ENCODE measurements at regions not wholly inside any gene's neighbourhood (a gene's known extent, or its start where the extent isn't known, plus 50 kb on each side); places are given as distances from the start of the nearest gene placed in this dataset.
"Not testable (repeated sequence)": the region's sequence is repeated elsewhere in the genome, so short reads cannot be mapped to it uniquely, and the experiment has no call there.

DNA sequence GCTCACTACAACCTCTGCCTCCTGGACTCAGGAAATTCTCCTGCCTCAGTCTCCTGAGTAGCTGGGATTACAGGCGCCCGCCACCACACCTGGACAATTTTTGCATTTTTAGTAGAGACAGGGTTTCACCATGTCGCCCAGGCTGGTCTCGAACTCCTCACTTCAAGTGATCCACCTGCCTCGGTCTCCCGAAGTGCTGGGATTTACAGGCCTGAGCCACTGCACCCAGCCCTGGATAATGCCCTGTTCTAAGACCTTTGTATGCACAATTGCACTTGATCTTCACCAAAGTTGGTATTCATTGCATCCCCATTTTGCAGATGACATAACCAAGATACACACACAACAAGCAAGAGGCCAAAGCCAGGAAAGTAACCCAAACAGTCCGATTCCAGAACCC is 97.7 kb upstream of the CARD11 start:
- Histone ChIP-seq H3K9me3 (no peaks in the 10 kb centered on the region), H3K4me1 (peaks cover 0 to 9% (median 3%) of the 10 kb centered on the region in 4 donors), H3K36me3 (no peaks in the 10 kb centered on the region), H3K27me3 (peaks cover 0 to 17% (median 0%) of the 10 kb centered on the region in 3 donors), H3K27ac (no peak overlapping the region), H3K4me3 (no peak overlapping the region)
- WGBS, 2 donors: 79 to 93% methylated on average over 7 of the region's 7 CpGs
- no peak for DNase-seq
- no peak for TF ChIP-seq POLR2AphosphoS5 (IDR thresholded peaks at IDR 0.05)
- no peak for TF ChIP-seq EP300 (IDR thresholded peaks at IDR 0.05)
- no peak for TF ChIP-seq POLR2A (IDR thresholded peaks at IDR 0.05)
- no peak for TF ChIP-seq CTCF (IDR thresholded peaks at IDR 0.05)
- intact Hi-C loops (cut with DNase I): no loop called here

DNA sequence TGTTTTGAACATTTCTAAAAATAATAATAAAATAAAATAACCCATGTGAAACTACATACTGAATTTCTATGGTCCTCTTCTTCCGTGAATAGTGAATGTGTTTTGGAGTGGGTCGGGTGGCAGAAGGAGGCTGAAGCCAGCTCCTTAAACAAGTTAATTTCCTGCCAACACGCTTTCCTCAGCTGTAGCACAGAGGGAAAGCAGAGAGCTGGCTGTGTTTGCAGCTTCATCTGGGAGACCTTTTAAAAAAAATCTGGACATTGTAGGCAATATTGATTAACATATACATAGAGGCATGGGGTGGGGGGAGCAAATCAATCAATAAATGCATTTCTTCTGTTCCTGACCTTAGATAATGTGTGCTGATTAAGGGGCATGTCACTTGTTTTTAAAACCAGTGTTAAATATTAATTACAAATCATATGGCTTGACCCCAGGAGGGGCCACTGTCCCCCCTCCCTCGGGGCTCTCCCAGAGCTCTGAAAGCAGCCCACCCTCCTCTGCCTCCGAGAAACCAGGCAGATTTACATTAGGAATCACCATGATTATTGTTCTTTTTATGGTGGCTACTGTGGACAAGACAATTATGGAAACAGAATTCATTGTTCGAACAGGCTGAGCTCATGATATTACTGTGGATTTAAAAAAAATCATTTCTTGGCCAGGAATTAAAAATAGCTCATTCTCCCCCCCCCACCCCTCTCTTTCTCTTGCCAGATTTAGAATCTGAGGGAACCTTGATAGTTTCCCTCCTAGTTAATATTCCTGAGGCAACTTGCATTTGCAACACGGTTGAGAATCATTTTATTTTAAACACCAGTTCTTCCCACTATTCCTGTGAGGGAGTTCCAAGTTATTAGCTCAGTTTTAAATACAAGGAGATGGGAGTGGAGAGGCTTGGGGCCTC is 100.5 kb upstream of the CARD11 start:
- 33 to 58% methylated on average over 7 of the region's 7 CpGs for WGBS, 2 donors
- intact Hi-C loops (cut with DNase I): no loop called here
- Histone ChIP-seq H3K9me3 (no peaks in the 10 kb centered on the region), H3K36me3 (no peaks in the 10 kb centered on the region), H3K27me3 (peaks cover 0 to 13% (median 0%) of the 10 kb centered on the region in 3 donors), H3K4me3 (no peak overlapping the region), H3K27ac (no peak overlapping the region), H3K4me1 (peaks cover 0 to 9% (median 3%) of the 10 kb centered on the region in 4 donors)
- TF ChIP-seq POLR2A (IDR thresholded peaks at IDR 0.05): no peak
- no peak for TF ChIP-seq EP300 (IDR thresholded peaks at IDR 0.05)
- no peak for TF ChIP-seq POLR2AphosphoS5 (IDR thresholded peaks at IDR 0.05)
- no peak for TF ChIP-seq CTCF (IDR thresholded peaks at IDR 0.05)
- no peak for DNase-seq

- intact Hi-C loops (cut with DNase I); H3K4me3 ChIP-seq; H3K9me3 ChIP-seq; DNase-seq; H3K27ac ChIP-seq; H3K36me3 ChIP-seq; H3K4me1 ChIP-seq; H3K27me3 ChIP-seq: not testable (repeated sequence)
- WGBS, 2 donors: 67 to 78% methylated on average over 6 of the region's 6 CpGs
Measured at GRCh38 chr7:3144776-3145125, 101.1 kb upstream of the CARD11 start.

- intact Hi-C loops (cut with DNase I): no loop called here
Measured at GRCh38 chr7:3146571-3147226, 103.0 kb upstream of the CARD11 start.

DNA sequence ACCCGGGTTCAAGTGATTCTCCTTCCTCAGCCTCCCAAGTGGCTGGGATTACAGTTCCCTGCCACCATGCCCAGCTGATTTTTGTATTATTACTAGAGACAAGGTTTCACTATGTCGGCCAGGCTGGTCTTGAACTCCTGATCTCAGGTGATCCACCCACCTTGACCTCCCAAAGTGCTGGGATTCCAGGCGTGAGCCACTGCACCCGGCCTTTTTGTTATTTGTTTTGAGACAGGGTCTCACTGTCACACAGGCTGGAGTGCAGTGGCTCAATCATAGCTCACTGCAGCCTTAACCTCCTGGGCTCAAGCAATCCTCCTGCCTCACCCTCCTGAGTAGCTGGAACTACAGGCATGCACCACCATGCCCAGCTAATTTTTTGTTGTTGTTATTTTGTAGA is 104.8 kb upstream of the CARD11 start:
- not testable (repeated sequence) for DNase-seq

More at GRCh38 chr7:3146571-3147226, 103.0 kb upstream of the CARD11 start:
- H3K27me3 ChIP-seq: peaks cover 0 to 2% (median 0%) of the 10 kb centered on the region in 3 donors
- no peaks in the 10 kb centered on the region for H3K36me3 ChIP-seq
- no peak overlapping the region for H3K27ac ChIP-seq
- no peak for DNase-seq
- H3K4me1 ChIP-seq: peaks cover 0 to 9% (median 3%) of the 10 kb centered on the region in 4 donors
- no peaks in the 10 kb centered on the region for H3K9me3 ChIP-seq
- TF ChIP-seq POLR2A (IDR thresholded peaks at IDR 0.05) (no peak), EP300 (IDR thresholded peaks at IDR 0.05) (no peak), CTCF (IDR thresholded peaks at IDR 0.05) (no peak), POLR2AphosphoS5 (IDR thresholded peaks at IDR 0.05) (no peak)
- no peak overlapping the region for H3K4me3 ChIP-seq
- 56 to 69% methylated on average over 18 of the region's 18 CpGs for WGBS, 2 donors

More for the DNA sequence above, 104.8 kb upstream of the CARD11 start:
- H3K36me3 ChIP-seq; H3K27me3 ChIP-seq; H3K9me3 ChIP-seq; H3K4me1 ChIP-seq; intact Hi-C loops (cut with DNase I); H3K4me3 ChIP-seq; H3K27ac ChIP-seq: not testable (repeated sequence)
- 46 to 60% methylated on average over 4 of the region's 4 CpGs for WGBS, 2 donors
